Liver (tissue), 8 donors: ENCODE measurements at regions not wholly inside any gene's neighbourhood (a gene's known extent, or its start where the extent isn't known, plus 50 kb on each side); places are given as distances from the start of the nearest gene placed in this dataset.
A peak's percentile ranks its signal among the peaks of the same experiment; 100 is the strongest.

Source experiments
- DNase-seq: peaks from one replicate; pipeline ENCODE4 v3.0.0-alpha.2; 2017; ENCODE audit warnings: low spot score
- H3K27ac ChIP-seq, 2 donors: one replicate each; pipeline ENCODE4 v1.7.0; 2013; ENCODE audit warnings: inconsistent platforms in 2 of 2, low read length in 2 of 2, control low read depth in 1 of 2, low read depth in 1 of 2, mild to moderate bottlenecking in 1 of 2
- H3K27me3 ChIP-seq, 4 donors: one replicate each; pipeline versions ENCODE4 v1.6.1 to v1.7.0; 2013; ENCODE audit warnings: low read length in 3 of 4, inconsistent platforms in 1 of 4, mild to moderate bottlenecking in 1 of 4, moderate library complexity in 1 of 4; ENCODE audit not compliant: control insufficient read depth in 4 of 4, insufficient read depth in 4 of 4
- H3K36me3 ChIP-seq, 4 donors: one replicate each; pipeline versions ENCODE4 v1.6.1 to v1.7.0; 2013; ENCODE audit warnings: low read length in 3 of 4, mild to moderate bottlenecking in 3 of 4, low read depth in 1 of 4, moderate library complexity in 1 of 4; ENCODE audit not compliant: control insufficient read depth in 4 of 4, insufficient read depth in 3 of 4
- H3K4me1 ChIP-seq, 4 donors: one replicate each; pipeline versions ENCODE4 v1.6.1 to v1.7.0; 2013; ENCODE audit warnings: low read length in 3 of 4, mild to moderate bottlenecking in 3 of 4, moderate library complexity in 1 of 4; ENCODE audit not compliant: control insufficient read depth in 4 of 4, insufficient read depth in 4 of 4
- H3K4me3 ChIP-seq, 3 donors: one replicate each; pipeline versions ENCODE4 v1.6.1 to v1.7.0; 2013; ENCODE audit warnings: low read length in 3 of 3, control low read depth in 1 of 3, low read depth in 1 of 3, mild to moderate bottlenecking in 1 of 3
- H3K9ac ChIP-seq, 2 donors: one replicate each; pipeline ENCODE4 v1.7.0; 2013; ENCODE audit warnings: low read length in 2 of 2, mild to moderate bottlenecking in 2 of 2, moderate library complexity in 2 of 2, control low read depth in 1 of 2, low read depth in 1 of 2
- H3K9me3 ChIP-seq, 4 donors: one replicate each; pipeline versions ENCODE4 v1.6.1 to v1.7.0; 2013; ENCODE audit warnings: low read length in 3 of 4; ENCODE audit not compliant: control insufficient read depth in 4 of 4
- ATF3 ChIP-seq: IDR thresholded peaks from 2 replicates; pipeline ENCODE4 v1.6.1; 2016; ENCODE audit warnings: antibody characterized with exemption
- CTCF ChIP-seq: fragments of 150-350 bp; IDR thresholded peaks from 2 replicates; pipeline ENCODE4 v1.5.1; 2017; ENCODE audit warnings: improper control_type of control experiment, low read depth, low read length; ENCODE audit not compliant: missing input control
- EGR1 ChIP-seq, 2 donors: IDR thresholded peaks; 2 replicates each; pipeline ENCODE4 v1.6.1; 2016 to 2018; ENCODE audit warnings: antibody characterized with exemption in 2 of 2, low read depth in 2 of 2
- FOXA1 ChIP-seq: IDR thresholded peaks from 2 replicates; pipeline ENCODE4 v1.6.1; 2016; ENCODE audit warnings: antibody characterized with exemption
- GABPA ChIP-seq, 2 donors: IDR thresholded peaks in 1 of 2; conservative IDR thresholded peaks in 1 of 2; 2 replicates each; pipeline ENCODE4 v1.6.1; 2016; ENCODE audit warnings: antibody characterized with exemption in 2 of 2, mild to moderate bottlenecking in 1 of 2, moderate library complexity in 1 of 2
- HNF4A ChIP-seq, 2 donors: conservative IDR thresholded peaks; 2 replicates each; pipeline ENCODE4 v1.6.1; 2016; ENCODE audit warnings: antibody characterized with exemption in 2 of 2, mild to moderate bottlenecking in 2 of 2
- HNF4G ChIP-seq: IDR thresholded peaks from 2 replicates; pipeline ENCODE4 v1.6.1; 2016; ENCODE audit warnings: antibody characterized with exemption
- JUND ChIP-seq, 2 donors: IDR thresholded peaks; 2 replicates each; pipeline ENCODE4 v1.6.1; 2016; ENCODE audit warnings: antibody characterized with exemption in 2 of 2
- MAX ChIP-seq: IDR thresholded peaks from 2 replicates; pipeline ENCODE4 v1.6.1; 2016; ENCODE audit warnings: antibody characterized with exemption
- NR2F2 ChIP-seq: IDR thresholded peaks from 2 replicates; pipeline ENCODE4 v1.6.1; 2016; ENCODE audit warnings: antibody characterized with exemption
- RAD21 ChIP-seq, 2 donors: IDR thresholded peaks; 2 replicates each; pipeline ENCODE4 v1.6.1; 2016; ENCODE audit warnings: antibody characterized with exemption in 2 of 2, mild to moderate bottlenecking in 2 of 2
- REST ChIP-seq: IDR thresholded peaks from 2 replicates; pipeline ENCODE4 v1.6.1; 2016; ENCODE audit warnings: antibody characterized with exemption, mild to moderate bottlenecking
- RXRA ChIP-seq, 2 donors: IDR thresholded peaks; 2 replicates each; pipeline ENCODE4 v1.6.1; 2017 to 2018; ENCODE audit warnings: antibody characterized with exemption in 2 of 2, mild to moderate bottlenecking in 1 of 2
- TAF1 ChIP-seq: conservative IDR thresholded peaks from 2 replicates; pipeline ENCODE4 v1.6.1; 2016; ENCODE audit warnings: antibody characterized with exemption, mild to moderate bottlenecking
- YY1 ChIP-seq: IDR thresholded peaks from 2 replicates; pipeline ENCODE4 v1.6.1; 2016; ENCODE audit warnings: antibody characterized with exemption, mild to moderate bottlenecking
- WGBS: extraction: QIAGEN DNeasy Blood & Tissue Kit; methylation state at CpG from one replicate; pipeline ENCODE4 v1.1.7; 2013; 5-methylcytosine and 5-hydroxymethylcytosine counted together
- donor health status: healthy.
- donor health status: healthy.
- donor health status: healthy.
- donor health status: healthy.
- donor health status: healthy.

GRCh38 chr4:31045151-31045550 is 325.0 kb downstream of the PCDH7 start:
- H3K4me3 ChIP-seq, result no peak overlapping the region
- no peak overlapping the region for H3K27ac ChIP-seq
- WGBS, result 39% methylated on average over 4 of the region's 4 CpGs
- H3K9me3 ChIP-seq, result no peaks in the 10 kb centered on the region
- no peak for DNase-seq
- TF ChIP-seq RXRA (IDR thresholded peaks at IDR 0.05) (no peak), GABPA (IDR thresholded peaks at IDR 0.05 in 1 of 2, conservative IDR thresholded peaks at IDR 0.05 in 1 of 2) (no peak), HNF4A (conservative IDR thresholded peaks at IDR 0.05) (no peak), RAD21 (IDR thresholded peaks at IDR 0.05) (no peak), CTCF (no peak), MAX (no peak), REST (no peak)
- H3K27me3 ChIP-seq, result no peaks in the 10 kb centered on the region
- no peaks in the 10 kb centered on the region for H3K36me3 ChIP-seq
- H3K4me1 ChIP-seq, result no peaks in the 10 kb centered on the region
- H3K9ac ChIP-seq, result no peak overlapping the region

GRCh38 chr4:31045724-31046318 is 325.7 kb downstream of the PCDH7 start:
- Histone ChIP-seq H3K27me3 (no peaks in the 10 kb centered on the region), H3K36me3 (no peaks in the 10 kb centered on the region), H3K4me3 (no peak overlapping the region), H3K9ac (no peak overlapping the region), H3K27ac (no peak overlapping the region), H3K4me1 (no peaks in the 10 kb centered on the region), H3K9me3 (no peaks in the 10 kb centered on the region)
- DNase-seq, result no peak
- 30% methylated on average over 2 of the region's 2 CpGs for WGBS
- no peak for TF ChIP-seq TAF1
- no peak for TF ChIP-seq MAX
- TF ChIP-seq HNF4G, result no peak
- no peak for TF ChIP-seq FOXA1
- TF ChIP-seq JUND (IDR thresholded peaks at IDR 0.05), result no peak
- no peak for TF ChIP-seq GABPA (IDR thresholded peaks at IDR 0.05 in 1 of 2, conservative IDR thresholded peaks at IDR 0.05 in 1 of 2)
- no peak for TF ChIP-seq EGR1 (IDR thresholded peaks at IDR 0.05; ENCODE audit: low read depth in 2 of 2)
- TF ChIP-seq YY1, result no peak
- TF ChIP-seq ATF3, result no peak
- no peak for TF ChIP-seq RXRA (IDR thresholded peaks at IDR 0.05)
- TF ChIP-seq NR2F2, result no peak
- peak; percentile 35 to 40 for TF ChIP-seq RAD21 (IDR thresholded peaks at IDR 0.05)
- TF ChIP-seq CTCF, result peak; percentile 16
- TF ChIP-seq REST, result no peak
- TF ChIP-seq HNF4A (conservative IDR thresholded peaks at IDR 0.05), result no peak
